ENCODE measurements at regions not wholly inside any gene's neighbourhood (a gene's known extent, or its start where the extent isn't known, plus 50 kb on each side); places are given as distances from the start of the nearest gene placed in this dataset.

GRCh38 chr13:19068691-19069090 lies 112.9 kb downstream of the TUBA3C start:
- TF ChIP-seq CTCF (IDR thresholded peaks at IDR 0.05) (no peak), ZFX (IDR thresholded peaks at IDR 0.05; ENCODE audit: borderline replicate concordance) (no peak)

All from 22Rv1 (cell line).